Erythroblast (primary cell): ENCODE measurements at regions not wholly inside any gene's neighbourhood (a gene's known extent, or its start where the extent isn't known, plus 50 kb on each side); places are given as distances from the start of the nearest gene placed in this dataset.

Source experiments
- GATA1 ChIP-seq: IDR thresholded peaks from 2 replicates; pipeline ENCODE4 v1.6.1; 2011; ENCODE audit warnings: low read depth, mild to moderate bottlenecking, control low read depth, low read length, moderate library complexity
- POLR2A ChIP-seq: IDR thresholded peaks from 2 replicates; pipeline ENCODE4 v1.6.1; 2011; ENCODE audit warnings: mild to moderate bottlenecking, low read length

DNA sequence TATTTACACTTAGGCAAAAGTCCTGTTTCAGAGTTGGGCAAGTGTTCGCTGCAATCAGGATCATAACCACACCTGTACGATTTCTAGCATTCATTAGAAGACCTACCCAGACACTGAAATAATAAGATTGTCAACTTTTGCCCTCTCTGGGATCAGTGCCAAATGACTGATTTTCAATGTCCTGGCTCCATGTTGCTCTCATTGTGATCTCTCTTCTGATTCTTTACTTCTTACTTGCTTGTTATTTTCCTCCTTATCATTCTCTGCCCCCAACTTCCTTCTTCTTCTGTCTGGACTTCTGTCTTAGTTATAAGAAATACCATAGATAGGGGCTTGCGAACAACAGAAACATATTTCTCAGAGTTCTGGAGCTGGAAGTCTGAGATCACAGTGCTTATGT, 94.4 kb upstream of the BMP2 start:
- TF ChIP-seq POLR2A, result no peak
- TF ChIP-seq GATA1, result no peak
